Panc1 (cell line): ENCODE measurements at regions not wholly inside any gene's neighbourhood (a gene's known extent, or its start where the extent isn't known, plus 50 kb on each side); places are given as distances from the start of the nearest gene placed in this dataset.

Experiments used
- SIN3A ChIP-seq: IDR thresholded peaks from 2 replicates; pipeline ENCODE4 v1.6.1; 2012; ENCODE audit warnings: low read depth, mild to moderate bottlenecking, low read length, moderate library complexity, borderline replicate concordance; ENCODE audit not compliant: insufficient read depth
- TCF7L2 ChIP-seq: IDR thresholded peaks from 2 replicates; pipeline ENCODE4 v1.6.1; 2011; ENCODE audit warnings: mild to moderate bottlenecking, low read depth, low read length, inconsistent platforms
- TF ChIP-seq, protein P1 (sequence below): fragments of 450-650 bp; IDR thresholded peaks from 2 replicates; pipeline ENCODE4 v1.5.1; 2017; ENCODE audit warnings: mild to moderate bottlenecking
- TF ChIP-seq, protein P2 (sequence below), 2 experiments: IDR thresholded peaks; 2 replicates each; pipeline ENCODE4 v1.6.1; 2011 to 2012; ENCODE audit warnings: low read depth in 2 of 2, control low read depth in 1 of 2, low read length in 1 of 2, mild to moderate bottlenecking in 1 of 2, moderate library complexity in 1 of 2; ENCODE audit not compliant: insufficient read depth in 1 of 2

DNA sequence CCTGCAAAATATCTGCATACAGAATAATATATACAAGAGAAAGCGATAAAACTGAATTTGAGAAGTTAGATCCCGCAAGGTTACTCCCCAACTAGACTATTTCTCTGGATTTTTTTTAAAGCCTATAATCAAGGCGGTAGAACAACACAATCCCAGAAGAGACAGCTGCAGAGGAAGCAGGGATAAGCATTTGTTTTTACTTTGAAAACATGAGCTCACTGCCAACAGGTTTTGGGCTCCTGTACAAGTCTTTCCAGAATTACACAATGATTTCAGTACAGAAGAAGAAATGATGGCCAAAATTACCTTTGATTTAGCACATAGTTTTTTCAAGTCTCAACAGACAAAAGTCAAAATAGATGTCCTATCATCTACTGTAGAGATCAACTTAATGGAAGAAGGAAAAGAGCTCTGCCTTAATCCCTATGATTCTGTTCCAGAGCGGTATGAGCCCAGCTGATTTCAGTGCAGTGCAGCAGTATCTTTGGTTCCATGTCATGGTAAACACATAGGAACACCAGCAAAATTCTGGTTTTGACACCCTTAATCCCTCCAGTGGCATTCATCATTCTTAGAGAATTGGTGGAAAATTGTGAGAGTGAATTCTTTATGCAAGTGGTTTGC, 304.3 kb downstream of the HDGFL1 start:
- TF ChIP-seq, protein P1, sequence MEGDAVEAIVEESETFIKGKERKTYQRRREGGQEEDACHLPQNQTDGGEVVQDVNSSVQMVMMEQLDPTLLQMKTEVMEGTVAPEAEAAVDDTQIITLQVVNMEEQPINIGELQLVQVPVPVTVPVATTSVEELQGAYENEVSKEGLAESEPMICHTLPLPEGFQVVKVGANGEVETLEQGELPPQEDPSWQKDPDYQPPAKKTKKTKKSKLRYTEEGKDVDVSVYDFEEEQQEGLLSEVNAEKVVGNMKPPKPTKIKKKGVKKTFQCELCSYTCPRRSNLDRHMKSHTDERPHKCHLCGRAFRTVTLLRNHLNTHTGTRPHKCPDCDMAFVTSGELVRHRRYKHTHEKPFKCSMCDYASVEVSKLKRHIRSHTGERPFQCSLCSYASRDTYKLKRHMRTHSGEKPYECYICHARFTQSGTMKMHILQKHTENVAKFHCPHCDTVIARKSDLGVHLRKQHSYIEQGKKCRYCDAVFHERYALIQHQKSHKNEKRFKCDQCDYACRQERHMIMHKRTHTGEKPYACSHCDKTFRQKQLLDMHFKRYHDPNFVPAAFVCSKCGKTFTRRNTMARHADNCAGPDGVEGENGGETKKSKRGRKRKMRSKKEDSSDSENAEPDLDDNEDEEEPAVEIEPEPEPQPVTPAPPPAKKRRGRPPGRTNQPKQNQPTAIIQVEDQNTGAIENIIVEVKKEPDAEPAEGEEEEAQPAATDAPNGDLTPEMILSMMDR, result no peak
- TF ChIP-seq, protein P2, sequence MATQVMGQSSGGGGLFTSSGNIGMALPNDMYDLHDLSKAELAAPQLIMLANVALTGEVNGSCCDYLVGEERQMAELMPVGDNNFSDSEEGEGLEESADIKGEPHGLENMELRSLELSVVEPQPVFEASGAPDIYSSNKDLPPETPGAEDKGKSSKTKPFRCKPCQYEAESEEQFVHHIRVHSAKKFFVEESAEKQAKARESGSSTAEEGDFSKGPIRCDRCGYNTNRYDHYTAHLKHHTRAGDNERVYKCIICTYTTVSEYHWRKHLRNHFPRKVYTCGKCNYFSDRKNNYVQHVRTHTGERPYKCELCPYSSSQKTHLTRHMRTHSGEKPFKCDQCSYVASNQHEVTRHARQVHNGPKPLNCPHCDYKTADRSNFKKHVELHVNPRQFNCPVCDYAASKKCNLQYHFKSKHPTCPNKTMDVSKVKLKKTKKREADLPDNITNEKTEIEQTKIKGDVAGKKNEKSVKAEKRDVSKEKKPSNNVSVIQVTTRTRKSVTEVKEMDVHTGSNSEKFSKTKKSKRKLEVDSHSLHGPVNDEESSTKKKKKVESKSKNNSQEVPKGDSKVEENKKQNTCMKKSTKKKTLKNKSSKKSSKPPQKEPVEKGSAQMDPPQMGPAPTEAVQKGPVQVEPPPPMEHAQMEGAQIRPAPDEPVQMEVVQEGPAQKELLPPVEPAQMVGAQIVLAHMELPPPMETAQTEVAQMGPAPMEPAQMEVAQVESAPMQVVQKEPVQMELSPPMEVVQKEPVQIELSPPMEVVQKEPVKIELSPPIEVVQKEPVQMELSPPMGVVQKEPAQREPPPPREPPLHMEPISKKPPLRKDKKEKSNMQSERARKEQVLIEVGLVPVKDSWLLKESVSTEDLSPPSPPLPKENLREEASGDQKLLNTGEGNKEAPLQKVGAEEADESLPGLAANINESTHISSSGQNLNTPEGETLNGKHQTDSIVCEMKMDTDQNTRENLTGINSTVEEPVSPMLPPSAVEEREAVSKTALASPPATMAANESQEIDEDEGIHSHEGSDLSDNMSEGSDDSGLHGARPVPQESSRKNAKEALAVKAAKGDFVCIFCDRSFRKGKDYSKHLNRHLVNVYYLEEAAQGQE (IDR thresholded peaks at IDR 0.05; ENCODE audit: insufficient read depth in 1 of 2, low read depth in 2 of 2, low read length in 1 of 2), result no peak
- TF ChIP-seq TCF7L2, result no peak
- TF ChIP-seq SIN3A, result no peak
